Astrocyte (in vitro differentiated cells and primary cell): ENCODE measurements at regions not wholly inside any gene's neighbourhood (a gene's known extent, or its start where the extent isn't known, plus 50 kb on each side); places are given as distances from the start of the nearest gene placed in this dataset.

Experiments
- CTCF ChIP-seq: IDR thresholded peaks from 2 replicates; pipeline ENCODE4 v1.5.1; 2011; ENCODE audit warnings: low read depth, mild to moderate bottlenecking, inconsistent platforms, low read length, moderate library complexity; ENCODE audit not compliant: insufficient read depth
- EZH2 ChIP-seq: IDR thresholded peaks from 2 replicates; pipeline ENCODE4 v1.6.1; 2012; ENCODE audit warnings: mild to moderate bottlenecking, low read length, inconsistent platforms; ENCODE audit not compliant: insufficient read depth

GRCh38 chr3:44018926-44019325 lies 222.8 kb upstream of the TOPAZ1 start:
- TF ChIP-seq CTCF (no peak), EZH2 (no peak)
